HK-2 (cell line): ENCODE measurements at regions not wholly inside any gene's neighbourhood (a gene's known extent, or its start where the extent isn't known, plus 50 kb on each side); places are given as distances from the start of the nearest gene placed in this dataset.

ENCODE experiments used
- DNase-seq: peaks from one replicate; pipeline ENCODE4 v3.0.0-alpha.2; 2018; ENCODE audit not compliant: unreplicated experiment

- DNase-seq, result no peak
These were observed 1461.2 kb downstream of the TBC1D22A start for GRCh38 chr22:48223488-48224190.

- no peak for DNase-seq
These were observed 1460.5 kb downstream of the TBC1D22A start for GRCh38 chr22:48222742-48223487.

GRCh38 chr22:48218889-48219420 lies 1456.5 kb downstream of the TBC1D22A start:
- no peak for DNase-seq

GRCh38 chr22:48217596-48217995 lies 1455.1 kb downstream of the TBC1D22A start:
- DNase-seq, result no peak

GRCh38 chr22:48212727-48213126 lies 1450.3 kb downstream of the TBC1D22A start:
- DNase-seq, result no peak

- no peak for DNase-seq
These were observed 1448.4 kb downstream of the TBC1D22A start for GRCh38 chr22:48210812-48211211.

- DNase-seq, result no peak
These were observed 1447.7 kb downstream of the TBC1D22A start for GRCh38 chr22:48210198-48210580.

- DNase-seq, result no peak
These were observed 1447.2 kb downstream of the TBC1D22A start for GRCh38 chr22:48209473-48210197.

- DNase-seq, result no peak
These were observed 1446.4 kb downstream of the TBC1D22A start for GRCh38 chr22:48208894-48209293.

GRCh38 chr22:48207919-48208535 lies 1445.6 kb downstream of the TBC1D22A start:
- DNase-seq, result no peak

- no peak for DNase-seq
These were observed 1443.3 kb downstream of the TBC1D22A start for GRCh38 chr22:48205790-48206189.

- no peak for DNase-seq
These were observed 1442.7 kb downstream of the TBC1D22A start for GRCh38 chr22:48205161-48205560.

GRCh38 chr22:48204296-48204695 lies 1441.8 kb downstream of the TBC1D22A start:
- DNase-seq, result no peak

GRCh38 chr22:48199667-48200066 lies 1437.2 kb downstream of the TBC1D22A start:
- DNase-seq, result no peak

- no peak for DNase-seq
These were observed 1436.3 kb downstream of the TBC1D22A start for GRCh38 chr22:48198489-48199459.

- DNase-seq, result no peak
These were observed 1434.8 kb downstream of the TBC1D22A start for GRCh38 chr22:48197189-48197690.

GRCh38 chr22:48192920-48193319 lies 1430.5 kb downstream of the TBC1D22A start:
- no peak for DNase-seq

GRCh38 chr22:48192071-48192470 lies 1429.6 kb downstream of the TBC1D22A start:
- DNase-seq, result no peak

GRCh38 chr22:48188231-48188721 lies 1425.8 kb downstream of the TBC1D22A start:
- no peak for DNase-seq

GRCh38 chr22:48187356-48187755 lies 1424.9 kb downstream of the TBC1D22A start:
- DNase-seq, result no peak
